Loucy (cell line): ENCODE measurements at regions not wholly inside any gene's neighbourhood (a gene's known extent, or its start where the extent isn't known, plus 50 kb on each side); places are given as distances from the start of the nearest gene placed in this dataset.

Experiments used
- CTCF ChIP-seq: fragments of 200-600 bp; sonication (generic); conservative IDR thresholded peaks from 2 replicates; pipeline ENCODE4 v1.5.1; 2014; ENCODE audit warnings: mild to moderate bottlenecking, antibody characterized with exemption, low read length
- EZH2phosphoT487 ChIP-seq: fragments of 200-600 bp; IDR thresholded peaks from 2 replicates; pipeline ENCODE4 v1.6.1; 2018; ENCODE audit warnings: antibody characterized with exemption, mild to moderate bottlenecking, moderate library complexity, borderline replicate concordance

- TF ChIP-seq CTCF = no peak
- TF ChIP-seq EZH2phosphoT487 = no peak
These were observed 262.0 kb upstream of the CDH4 start for GRCh38 chr20:60990061-60990460.
